ENCODE measurements at regions not wholly inside any gene's neighbourhood (a gene's known extent, or its start where the extent isn't known, plus 50 kb on each side); places are given as distances from the start of the nearest gene placed in this dataset.

DNA sequence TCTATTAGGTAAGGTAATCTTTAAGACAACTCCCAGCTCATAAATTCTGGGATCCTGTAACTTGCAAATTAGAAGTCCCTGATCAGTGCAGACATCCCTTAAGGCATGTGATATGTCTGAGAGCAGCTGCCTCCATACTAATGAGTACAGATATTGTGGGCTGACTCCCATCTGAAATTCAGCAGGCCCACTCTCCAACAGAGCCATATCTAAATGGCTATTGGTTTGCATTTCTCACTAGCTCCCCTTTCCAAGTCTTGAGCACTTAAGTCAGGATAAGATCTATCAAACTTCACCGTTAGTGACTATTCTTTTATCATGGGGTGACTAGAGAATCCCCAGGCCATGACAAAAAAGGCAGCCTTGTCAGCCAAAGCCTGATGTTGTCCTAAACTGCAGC, 785.4 kb downstream of the IPMK start:
- TF ChIP-seq, protein P1, sequence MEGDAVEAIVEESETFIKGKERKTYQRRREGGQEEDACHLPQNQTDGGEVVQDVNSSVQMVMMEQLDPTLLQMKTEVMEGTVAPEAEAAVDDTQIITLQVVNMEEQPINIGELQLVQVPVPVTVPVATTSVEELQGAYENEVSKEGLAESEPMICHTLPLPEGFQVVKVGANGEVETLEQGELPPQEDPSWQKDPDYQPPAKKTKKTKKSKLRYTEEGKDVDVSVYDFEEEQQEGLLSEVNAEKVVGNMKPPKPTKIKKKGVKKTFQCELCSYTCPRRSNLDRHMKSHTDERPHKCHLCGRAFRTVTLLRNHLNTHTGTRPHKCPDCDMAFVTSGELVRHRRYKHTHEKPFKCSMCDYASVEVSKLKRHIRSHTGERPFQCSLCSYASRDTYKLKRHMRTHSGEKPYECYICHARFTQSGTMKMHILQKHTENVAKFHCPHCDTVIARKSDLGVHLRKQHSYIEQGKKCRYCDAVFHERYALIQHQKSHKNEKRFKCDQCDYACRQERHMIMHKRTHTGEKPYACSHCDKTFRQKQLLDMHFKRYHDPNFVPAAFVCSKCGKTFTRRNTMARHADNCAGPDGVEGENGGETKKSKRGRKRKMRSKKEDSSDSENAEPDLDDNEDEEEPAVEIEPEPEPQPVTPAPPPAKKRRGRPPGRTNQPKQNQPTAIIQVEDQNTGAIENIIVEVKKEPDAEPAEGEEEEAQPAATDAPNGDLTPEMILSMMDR (IDR thresholded peaks at IDR 0.05), result no peak
- TF ChIP-seq POLR2A (IDR thresholded peaks at IDR 0.05), result no peak

Measured in esophagus squamous epithelium (tissue), 4 donors.